Erythroblast (primary cell): ENCODE measurements at regions not wholly inside any gene's neighbourhood (a gene's known extent, or its start where the extent isn't known, plus 50 kb on each side); places are given as distances from the start of the nearest gene placed in this dataset.

Experiments used
- GATA1 ChIP-seq: IDR thresholded peaks from 2 replicates; pipeline ENCODE4 v1.6.1; 2011; ENCODE audit warnings: low read depth, mild to moderate bottlenecking, control low read depth, low read length, moderate library complexity
- POLR2A ChIP-seq: IDR thresholded peaks from 2 replicates; pipeline ENCODE4 v1.6.1; 2011; ENCODE audit warnings: mild to moderate bottlenecking, low read length

GRCh38 chr19:30169196-30169900 is 202.8 kb upstream of the ZNF536 start:
- TF ChIP-seq POLR2A (no peak), GATA1 (no peak)
